OCI-LY7 (cell line): ENCODE measurements at regions not wholly inside any gene's neighbourhood (a gene's known extent, or its start where the extent isn't known, plus 50 kb on each side); places are given as distances from the start of the nearest gene placed in this dataset.

Source experiments
- CTCF ChIP-seq: fragments of 200-600 bp; sonication (generic); conservative IDR thresholded peaks from 2 replicates; pipeline ENCODE4 v1.5.1; 2014; ENCODE audit warnings: mild to moderate bottlenecking, antibody characterized with exemption, low read length, moderate library complexity, mixed read lengths
- EZH2phosphoT487 ChIP-seq: fragments of 200-600 bp; sonication (generic); IDR thresholded peaks from 2 replicates; pipeline ENCODE4 v1.6.1; 2018; ENCODE audit warnings: low read depth, borderline replicate concordance, mild to moderate bottlenecking, mixed run types, antibody characterized with exemption, low read length, moderate library complexity, mixed read lengths

GRCh38 chr17:77802333-77802615 lies 156.2 kb upstream of the TNRC6C start:
- TF ChIP-seq CTCF (no peak), EZH2phosphoT487 (no peak)
